GM21423 (cell line): ENCODE measurements at regions not wholly inside any gene's neighbourhood (a gene's known extent, or its start where the extent isn't known, plus 50 kb on each side); places are given as distances from the start of the nearest gene placed in this dataset.

Experiments used
- ATAC-seq: cut with Tn5 transposase; IDR thresholded peaks from one replicate; pipeline ENCODE4 v1.9.1; 2021; ENCODE audit warnings: mild to moderate bottlenecking, moderate library complexity; ENCODE audit not compliant: unreplicated experiment

DNA sequence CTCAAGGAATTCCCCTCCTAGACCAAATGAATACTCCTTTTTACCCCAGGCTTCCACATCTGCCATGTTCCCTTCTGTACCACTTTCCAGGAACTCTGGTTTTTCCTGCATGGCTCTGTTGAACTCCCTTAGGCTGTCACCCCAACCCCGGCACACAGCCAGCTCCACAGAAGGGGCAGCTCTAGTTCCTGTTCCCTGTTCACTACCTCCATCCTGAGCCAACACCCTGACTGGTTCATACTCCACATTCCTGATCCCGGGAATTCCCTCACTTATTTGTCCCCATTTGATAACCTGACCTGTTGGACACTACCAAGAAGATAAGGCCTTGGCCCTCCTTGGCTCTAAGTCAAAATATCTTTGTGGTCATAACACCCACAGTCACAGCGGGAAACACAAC is 280.9 kb upstream of the RAB6C start:
- no peak for ATAC-seq

DNA sequence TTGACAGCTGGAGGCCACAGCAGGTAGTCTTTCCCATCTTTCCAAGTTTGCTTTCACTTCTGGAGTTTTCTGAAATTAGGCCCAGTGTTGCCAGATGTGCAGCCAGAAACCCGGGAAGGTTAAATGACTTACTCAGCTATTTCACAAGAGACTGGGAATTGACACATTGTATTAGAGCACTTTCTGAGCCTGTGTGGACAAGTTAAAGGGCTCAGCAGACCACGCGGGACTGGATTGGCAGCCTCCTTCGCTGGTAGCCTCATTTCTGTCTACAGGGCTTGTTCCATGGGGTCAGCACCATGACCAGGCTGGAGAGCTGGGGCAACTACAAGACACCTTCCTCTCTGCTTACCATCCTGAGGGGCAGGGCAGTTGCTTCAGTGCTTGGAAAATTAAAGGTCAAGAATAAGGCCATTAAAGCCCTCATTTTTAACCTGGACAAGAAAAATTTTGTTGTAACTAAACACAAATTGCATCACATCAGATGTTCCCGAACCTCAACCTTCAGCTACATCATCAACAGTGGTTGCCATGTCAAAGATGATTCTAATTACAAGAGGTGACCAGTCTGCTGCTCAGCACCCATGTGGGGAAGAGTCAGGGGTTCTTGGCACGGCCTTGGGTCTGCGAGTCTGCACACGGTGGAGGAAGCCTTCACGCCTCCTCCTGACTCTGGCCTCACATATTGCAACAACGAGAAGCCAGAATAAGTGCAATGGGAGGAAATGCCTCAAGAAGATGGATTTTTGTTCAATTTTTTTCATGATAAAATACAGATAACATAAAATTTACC is 279.5 kb upstream of the RAB6C start:
- no peak for ATAC-seq

DNA sequence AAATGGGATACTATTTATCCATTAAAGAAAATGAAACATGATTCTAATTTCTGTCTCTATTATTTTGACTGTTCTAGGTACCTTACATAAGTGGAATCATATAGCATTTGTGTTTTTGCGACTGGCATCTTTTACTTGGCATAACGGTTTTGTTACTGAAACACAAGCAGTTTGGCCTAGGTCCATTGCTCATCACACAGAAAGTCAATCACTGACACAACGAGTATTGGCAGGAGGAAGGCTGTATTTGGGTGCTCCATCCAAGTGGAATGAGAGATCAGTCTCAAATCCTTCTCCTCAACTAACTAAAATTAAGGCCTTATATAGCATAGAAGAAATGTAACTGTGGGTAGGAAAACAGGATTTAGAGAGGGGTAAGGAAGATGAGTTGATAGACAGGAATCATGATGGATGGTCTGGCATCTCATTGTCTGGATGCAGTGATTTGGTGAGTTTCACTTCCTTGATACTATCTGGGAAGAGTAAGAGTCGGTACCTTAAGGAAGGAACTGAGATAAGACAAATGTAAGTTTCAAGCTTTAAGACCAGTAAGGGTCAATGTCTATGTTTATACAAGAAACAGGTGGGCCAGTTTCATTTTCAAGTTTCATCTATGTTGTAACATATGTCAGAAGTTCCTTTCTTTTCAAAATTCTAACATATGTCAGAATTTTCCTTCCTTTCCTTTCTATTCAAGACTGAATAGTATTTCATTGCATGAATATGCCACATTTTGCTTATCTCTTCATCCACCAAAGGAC is 276.9 kb upstream of the RAB6C start:
- no peak for ATAC-seq

DNA sequence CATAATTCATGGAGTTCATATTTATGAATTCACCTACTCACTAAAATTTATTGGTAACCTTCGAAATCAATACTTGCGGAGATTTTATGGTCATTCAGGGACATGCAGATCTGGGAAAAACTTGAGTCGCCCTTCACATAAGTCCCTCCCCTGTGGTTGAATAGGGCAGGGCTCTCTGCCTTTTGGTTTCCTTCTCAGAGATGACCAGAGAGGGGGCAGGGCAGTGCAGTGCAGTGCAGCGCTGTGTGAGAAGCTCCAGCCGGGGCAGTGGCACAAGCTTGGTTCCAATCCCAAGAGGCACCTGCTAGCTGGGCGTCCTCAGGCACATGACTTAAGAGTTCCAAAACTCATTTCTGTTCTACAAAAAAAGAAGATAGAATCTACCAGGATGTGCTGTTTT is 274.4 kb upstream of the RAB6C start:
- no peak for ATAC-seq

GRCh38 chr2:129707800-129708199 is 271.7 kb upstream of the RAB6C start:
- ATAC-seq, result no peak

DNA sequence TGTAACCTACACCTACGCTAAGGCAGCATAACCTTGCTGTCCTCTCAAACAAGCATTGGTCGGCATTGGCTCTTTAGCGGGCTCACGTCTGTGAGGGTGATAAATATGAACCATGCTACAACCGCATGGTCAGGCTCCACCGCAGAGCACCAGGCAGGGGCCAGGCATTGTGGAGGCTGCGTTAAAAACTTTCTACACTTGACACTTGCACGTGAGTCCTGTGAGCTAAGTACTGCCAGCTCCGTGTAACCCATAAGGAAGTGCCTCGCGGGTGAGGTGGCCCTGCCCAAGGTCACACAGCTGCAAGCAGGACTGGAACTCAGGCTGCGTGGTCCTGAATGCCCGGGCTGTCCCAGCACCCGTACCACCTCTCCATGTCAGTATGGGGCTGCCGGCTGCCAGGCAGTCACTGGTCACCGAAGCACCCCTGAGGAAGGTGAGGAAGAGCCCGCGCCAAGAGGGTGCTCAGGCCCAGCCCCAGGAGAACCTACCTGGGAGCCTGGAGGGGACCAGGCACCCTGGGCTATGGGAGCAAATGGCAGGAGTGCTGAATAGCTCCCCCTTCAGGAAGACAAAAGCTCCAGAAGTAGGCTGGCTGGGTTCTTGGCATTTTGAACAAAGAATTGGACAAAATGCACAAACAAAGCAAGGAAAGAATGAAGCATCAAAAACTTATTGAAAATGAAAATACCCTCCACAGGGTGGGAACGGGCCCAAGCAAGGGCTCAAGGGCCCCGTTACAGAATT is 271.1 kb upstream of the RAB6C start:
- no peak for ATAC-seq

- no peak for ATAC-seq
Observed at GRCh38 chr2:129709001-129709955, 270.2 kb upstream of the RAB6C start.

DNA sequence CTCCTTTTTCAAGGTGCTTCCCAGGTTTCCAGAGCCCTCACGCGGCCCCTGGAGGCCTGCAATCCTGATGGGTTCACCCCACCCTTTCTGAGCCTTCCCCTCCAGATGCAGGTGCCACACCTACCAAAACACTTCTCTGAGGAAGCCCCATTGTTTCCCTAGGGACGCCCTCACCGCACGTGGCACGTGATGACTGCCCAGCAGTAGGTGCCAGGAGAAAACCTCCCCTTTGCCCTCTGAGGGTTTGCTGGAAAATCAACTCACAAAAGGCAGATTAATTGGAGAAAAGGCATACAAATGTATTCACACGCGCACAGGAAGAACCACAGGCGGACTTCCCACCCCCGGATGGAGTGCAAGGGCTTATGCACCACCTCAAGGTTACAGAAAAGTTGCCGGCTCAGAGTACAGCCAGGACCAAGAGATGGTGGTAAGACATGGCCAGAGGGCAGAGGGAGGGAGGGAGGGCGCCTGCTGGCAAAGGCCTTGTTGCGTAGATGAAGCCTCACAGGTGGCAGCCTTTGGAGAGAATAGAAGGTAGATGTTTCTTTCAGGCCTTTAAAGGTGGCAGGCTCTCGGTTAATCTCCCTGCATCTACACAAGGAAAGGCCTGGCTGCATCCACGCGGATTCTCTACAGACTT is 269.4 kb upstream of the RAB6C start:
- ATAC-seq, result no peak

GRCh38 chr2:129710670-129711495 is 268.6 kb upstream of the RAB6C start:
- ATAC-seq, result no peak

DNA sequence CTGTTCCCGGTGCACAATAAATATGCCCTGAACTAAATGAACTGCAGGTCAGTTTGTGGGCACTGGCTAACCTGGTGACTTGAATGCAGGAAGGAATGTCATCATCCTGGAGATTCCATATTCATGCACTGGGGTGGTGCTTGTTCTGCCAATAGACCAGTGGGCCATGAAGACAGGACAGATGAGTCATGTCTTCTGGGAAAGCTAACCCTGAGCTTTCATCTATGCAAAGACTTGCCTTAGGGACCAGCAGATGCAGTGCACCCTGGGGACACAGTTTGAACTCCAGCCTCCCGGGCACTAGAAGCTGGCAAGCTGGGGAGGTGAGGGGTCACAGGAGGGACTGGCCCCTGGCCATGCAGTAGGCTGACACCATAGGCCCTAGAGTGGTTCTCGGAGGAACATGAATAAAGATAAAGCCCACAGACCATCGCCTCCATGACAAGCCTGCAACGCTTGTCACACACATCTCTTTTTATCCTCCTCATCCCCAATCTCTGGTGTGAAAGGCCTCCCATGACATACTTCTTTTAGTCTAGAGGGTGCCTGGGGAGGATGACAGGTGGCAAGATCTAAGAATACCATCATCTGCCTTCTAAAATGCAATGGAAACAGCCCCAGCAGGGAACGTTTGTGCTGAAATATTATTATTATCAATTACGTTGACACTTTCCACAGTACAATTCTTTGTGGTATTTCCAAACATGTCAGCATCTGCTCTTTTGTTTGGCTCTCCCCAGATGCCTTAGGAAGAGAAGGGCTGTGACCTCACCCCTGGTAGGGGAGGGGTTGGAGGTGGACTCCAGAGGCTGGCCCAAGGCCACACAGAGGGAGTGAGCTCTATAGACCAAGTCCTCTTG is 267.4 kb upstream of the RAB6C start:
- no peak for ATAC-seq

- ATAC-seq, result no peak
Observed at GRCh38 chr2:129712676-129712985, 266.8 kb upstream of the RAB6C start.

DNA sequence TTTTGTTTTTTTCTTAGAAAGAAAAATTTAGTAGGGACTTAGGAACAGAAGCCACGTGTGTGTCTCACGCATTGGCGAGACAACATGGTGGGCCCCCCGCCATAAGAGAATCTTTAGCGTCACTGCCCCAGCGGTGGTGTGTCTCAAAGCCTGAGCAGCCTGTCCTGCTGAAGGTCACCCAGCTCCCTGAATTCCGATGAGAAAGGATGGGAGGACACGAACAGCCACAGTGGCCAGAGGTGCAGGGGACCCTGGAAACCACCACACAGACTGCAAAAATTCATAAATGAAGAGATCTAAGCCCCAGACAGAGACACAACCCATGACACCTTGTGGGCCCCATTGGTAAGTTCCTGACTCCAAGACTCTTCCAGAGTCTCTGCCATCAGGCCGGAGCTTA is 266.1 kb upstream of the RAB6C start:
- ATAC-seq, result no peak

DNA sequence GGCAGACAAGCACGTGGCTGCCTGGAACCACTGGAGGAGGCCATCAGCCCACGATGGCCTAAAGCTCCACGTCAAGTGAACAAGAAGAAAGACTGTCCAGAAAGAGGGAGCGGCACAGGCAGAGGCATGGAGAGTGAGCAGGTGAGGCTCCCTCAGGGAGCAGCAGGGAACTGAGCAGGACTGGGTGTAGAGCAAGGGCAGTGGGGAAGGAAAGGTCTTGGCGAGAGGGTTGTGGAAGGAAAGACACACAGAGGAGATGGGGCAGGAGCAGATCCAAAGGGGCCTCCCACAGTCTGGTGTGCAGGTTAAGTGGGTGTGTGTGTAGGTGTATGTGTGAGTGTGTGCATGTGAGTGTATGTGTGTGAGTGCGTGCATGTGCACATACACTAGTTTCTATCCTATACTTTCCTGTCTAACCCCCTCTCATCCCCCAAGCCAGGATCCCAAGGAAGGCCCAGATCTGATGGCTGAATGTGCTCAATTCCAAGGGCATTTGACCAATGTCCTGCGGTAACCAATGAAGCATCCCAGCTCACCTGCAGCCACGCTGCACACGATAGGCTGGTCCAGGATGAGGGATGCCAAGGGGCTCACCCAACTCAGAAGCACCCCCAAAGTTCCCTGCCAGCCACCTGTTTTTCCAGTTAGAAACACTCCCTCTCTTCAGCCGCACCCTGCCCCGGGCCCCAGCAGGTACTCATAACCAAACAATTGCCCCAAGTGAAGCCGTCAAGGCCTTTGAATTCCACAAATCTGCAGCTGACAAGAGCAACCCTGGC is 262.5 kb upstream of the RAB6C start:
- no peak for ATAC-seq

GRCh38 chr2:129717560-129718130 is 261.8 kb upstream of the RAB6C start:
- ATAC-seq, result no peak

DNA sequence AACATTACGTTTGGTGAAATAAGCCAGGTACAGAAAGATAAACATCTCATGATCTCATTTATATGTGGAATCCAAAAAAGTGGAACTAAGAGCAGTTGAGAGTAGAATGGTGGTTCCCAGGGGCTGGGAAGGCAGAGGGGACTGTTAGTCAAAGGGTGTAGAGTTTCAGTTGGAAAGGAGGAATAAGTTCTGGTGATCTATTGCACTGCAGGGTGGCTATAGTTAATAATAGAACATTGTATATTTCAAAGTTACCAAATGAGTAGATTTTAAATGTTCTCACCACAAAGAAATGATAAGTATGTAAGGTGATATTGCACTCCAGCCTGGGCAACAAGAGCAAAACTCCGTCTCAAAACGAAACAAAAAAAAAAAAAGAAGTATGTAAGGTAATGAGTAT is 260.1 kb upstream of the RAB6C start:
- ATAC-seq, result no peak

- ATAC-seq, result no peak
Observed at GRCh38 chr2:129720360-129720759, 259.1 kb upstream of the RAB6C start.

GRCh38 chr2:129720761-129721160 is 258.7 kb upstream of the RAB6C start:
- ATAC-seq, result no peak
